HCT116 (cell line): ENCODE measurements at regions not wholly inside any gene's neighbourhood (a gene's known extent, or its start where the extent isn't known, plus 50 kb on each side); places are given as distances from the start of the nearest gene placed in this dataset.

Source experiments
- ATAC-seq: fragments of 200-7000 bp; cut with Tn5 transposase; 2 replicates; pipeline ENCODE4 v1.9.1; 2020; ENCODE audit warnings: mild to moderate bottlenecking, moderate library complexity
- BruUV-seq: library from RNA; stranded (reverse); fragments of 400-500 nt; replicated peaks from 2 replicates; lab custom pipeline; 2021; lab: Mats Ljungman, UMichigan
- CTCF ChIA-PET: fragments of 300-600 bp; sonication (Branson Sonifier 250); formaldehyde crosslinking; loops from one replicate; lab custom pipeline; 2021; ENCODE audit warnings: antibody characterized with exemption; lab: Charles Lee
- POLR2A ChIA-PET: fragments of 300-600, 350-600 bp; sonication (Branson Sonifier 250); formaldehyde crosslinking; loops from one replicate; lab custom pipeline; 2021; ENCODE audit warnings: antibody characterized with exemption; lab: Charles Lee
- RAD21 ChIA-PET, 2 experiments: fragments of 300-600 bp; sonication (Branson Sonifier 250); formaldehyde crosslinking; loops; one replicate each; lab custom pipeline; 2023; ENCODE audit warnings: low total read pairs in 2 of 2; ENCODE audit not compliant: uncharacterized antibody in 2 of 2, unreplicated experiment in 2 of 2, low non-redundant PET in 1 of 2; lab: Charles Lee
- DNase-seq: peaks from one replicate; pipeline ENCODE4 v3.0.0-alpha.2; 2010; ENCODE audit warnings: low read depth, low spot score
- H2AFZ ChIP-seq: fragments of 200-600 bp; shearing (Covaris generic), sonication (generic); 2 replicates; pipeline ENCODE4 v1.6.1; 2017; ENCODE audit warnings: low read depth, mixed run types, mixed read lengths, antibody characterized with exemption, low read length; ENCODE audit not compliant: poor library complexity, severe bottlenecking
- H3K27ac ChIP-seq: 2 replicates; pipeline ENCODE4 v1.5.1; 2012; ENCODE audit warnings: low read depth, low read length
- H3K27me3 ChIP-seq: fragments of 200-600 bp; sonication (generic); 2 replicates; pipeline ENCODE4 v1.6.1; 2016; ENCODE audit warnings: mixed run types, low read length, mixed read lengths; ENCODE audit not compliant: insufficient read depth
- H3K36me3 ChIP-seq, 2 experiments: fragments of 200-500 bp in 1 of 2; fragments of 200-600 bp in 1 of 2; sonication (Bioruptor generic) in 1 of 2; sonication (generic) in 1 of 2; 2 replicates each; pipeline versions ENCODE4 v1.5.1 to v1.6.1; 2014 to 2016; ENCODE audit warnings: low read length in 2 of 2, inconsistent platforms in 1 of 2, mixed read lengths in 1 of 2, mixed run types in 1 of 2; ENCODE audit not compliant: insufficient read depth in 2 of 2, control insufficient read depth in 1 of 2
- H3K4me1 ChIP-seq, 2 experiments: fragments of 200-600 bp in 1 of 2; sonication (generic) in 1 of 2; 2 replicates each; pipeline versions ENCODE4 v1.5.1 to v1.6.1; 2012 to 2017; ENCODE audit warnings: low read length in 2 of 2, inconsistent platforms in 1 of 2, mild to moderate bottlenecking in 1 of 2, mixed read lengths in 1 of 2, mixed run types in 1 of 2, moderate library complexity in 1 of 2; ENCODE audit not compliant: insufficient read depth in 2 of 2, control insufficient read depth in 1 of 2
- H3K4me2 ChIP-seq: fragments of 200-600 bp; sonication (generic); 2 replicates; pipeline ENCODE4 v1.6.1; 2017; ENCODE audit warnings: mixed run types, low read length, mixed read lengths
- H3K4me3 ChIP-seq, 2 experiments: fragments of 200-600 bp in 1 of 2; sonication (generic) in 1 of 2; replicated peaks in 1 of 2; 2 replicates each; pipeline ENCODE4 v1.5.1; 2011 to 2016; ENCODE audit warnings: low read length in 2 of 2, control low read depth in 1 of 2, low read depth in 1 of 2, mild to moderate bottlenecking in 1 of 2, mixed read lengths in 1 of 2, mixed run types in 1 of 2
- H3K79me2 ChIP-seq: fragments of 200-600 bp; sonication (generic); 2 replicates; pipeline ENCODE4 v1.6.1; 2017; ENCODE audit warnings: mild to moderate bottlenecking, mixed run types, low read length, moderate library complexity, mixed read lengths; ENCODE audit not compliant: insufficient read depth
- H3K9ac ChIP-seq: fragments of 200-600 bp; sonication (generic); 2 replicates; pipeline ENCODE4 v1.6.1; 2016; ENCODE audit warnings: low read length, mixed read lengths
- H3K9me2 ChIP-seq: fragments of 200-600 bp; sonication (generic), shearing (Covaris generic); 2 replicates; pipeline ENCODE4 v1.6.1; 2017; ENCODE audit warnings: mixed run types, mild to moderate bottlenecking, moderate library complexity; ENCODE audit not compliant: insufficient read depth
- H3K9me3 ChIP-seq, 2 experiments: fragments of 200-500 bp in 1 of 2; fragments of 200-600 bp in 1 of 2; sonication (Bioruptor generic) in 1 of 2; sonication (generic) in 1 of 2; 2 replicates each; pipeline ENCODE4 v1.6.1; 2014 to 2017; ENCODE audit warnings: low read length in 2 of 2, mixed read lengths in 2 of 2, inconsistent platforms in 1 of 2, low read depth in 1 of 2, mild to moderate bottlenecking in 1 of 2, mixed run types in 1 of 2, moderate library complexity in 1 of 2; ENCODE audit not compliant: control insufficient read depth in 1 of 2, insufficient read depth in 1 of 2
- H4K20me1 ChIP-seq: fragments of 200-600 bp; sonication (generic), shearing (Covaris generic); 2 replicates; pipeline ENCODE4 v1.6.1; 2017; ENCODE audit warnings: mixed run types, mild to moderate bottlenecking, moderate library complexity; ENCODE audit not compliant: insufficient read depth
- CBX3 ChIP-seq: IDR thresholded peaks from 2 replicates; pipeline ENCODE4 v1.6.1; 2012; ENCODE audit warnings: low read depth
- CEBPB ChIP-seq: IDR thresholded peaks from 2 replicates; pipeline ENCODE4 v1.6.1; 2012; ENCODE audit warnings: low read depth
- EGR1 ChIP-seq: IDR thresholded peaks from 2 replicates; pipeline ENCODE4 v1.6.1; 2012; ENCODE audit warnings: low read depth
- ELF1 ChIP-seq: IDR thresholded peaks from 2 replicates; pipeline ENCODE4 v1.6.1; 2012; ENCODE audit warnings: low read depth, borderline replicate concordance
- EZH2 ChIP-seq: fragments of 200-600 bp; sonication (generic); IDR thresholded peaks from 2 replicates; pipeline ENCODE4 v1.6.1; 2017; ENCODE audit warnings: antibody characterized with exemption, mixed run types
- EZH2phosphoT487 ChIP-seq: fragments of 200-600 bp; IDR thresholded peaks from 2 replicates; pipeline ENCODE4 v1.6.1; 2018; ENCODE audit warnings: antibody characterized with exemption, borderline replicate concordance
- FOSL1 ChIP-seq: IDR thresholded peaks from 2 replicates; pipeline ENCODE4 v1.6.1; 2012; ENCODE audit warnings: low read depth
- POLR2AphosphoS5 ChIP-seq: IDR thresholded peaks from 2 replicates; pipeline ENCODE4 v1.6.1; 2011; ENCODE audit warnings: mild to moderate bottlenecking, low read depth, low read length, moderate library complexity
- RAD21 ChIP-seq: IDR thresholded peaks from 2 replicates; pipeline ENCODE4 v1.6.1; 2012; ENCODE audit warnings: low read depth, mild to moderate bottlenecking
- SIN3A ChIP-seq: IDR thresholded peaks from 2 replicates; pipeline ENCODE4 v1.6.1; 2012; ENCODE audit warnings: low read depth
- SP1 ChIP-seq: IDR thresholded peaks from 2 replicates; pipeline ENCODE4 v1.6.1; 2012; ENCODE audit warnings: low read depth
- SRF ChIP-seq: IDR thresholded peaks from 2 replicates; pipeline ENCODE4 v1.6.1; 2012; ENCODE audit warnings: low read depth
- TCF7L2 ChIP-seq: IDR thresholded peaks from 2 replicates; pipeline ENCODE4 v1.7.0; 2011; ENCODE audit warnings: borderline replicate concordance, inconsistent platforms; ENCODE audit not compliant: insufficient read depth, insufficient read length; ENCODE audit errors: extremely low read depth
- YY1 ChIP-seq: IDR thresholded peaks from 2 replicates; pipeline ENCODE4 v1.6.1; 2011; ENCODE audit warnings: low read length, low read depth, moderate library complexity, mild to moderate bottlenecking; ENCODE audit not compliant: insufficient replicate concordance; ENCODE audit errors: extremely low read depth
- ZFX ChIP-seq: fragments of 450-650 bp; IDR thresholded peaks from 2 replicates; pipeline ENCODE4 v1.6.1; 2017
- ZNF274 ChIP-seq: fragments of 200-500 bp; sonication (Bioruptor generic); IDR thresholded peaks from 2 replicates; pipeline ENCODE4 v1.6.1; 2014; ENCODE audit warnings: mild to moderate bottlenecking, low read depth, low read length, inconsistent platforms
- intact Hi-C: fragments of 100-400 bp; cut with micrococcal nuclease; formaldehyde crosslinking; loops from 2 replicates; pipeline ENCODE4 v1.10.0; 2022
- TF ChIP-seq, protein P1 (sequence below): IDR thresholded peaks from 2 replicates; pipeline ENCODE4 v1.6.1; 2011; ENCODE audit warnings: mild to moderate bottlenecking, low read length, moderate library complexity; ENCODE audit not compliant: insufficient replicate concordance; ENCODE audit errors: extremely low read depth
- TF ChIP-seq, protein P2 (sequence below): IDR thresholded peaks from 2 replicates; pipeline ENCODE4 v1.6.1; 2012; ENCODE audit warnings: low read depth
- TF ChIP-seq, protein P3 (sequence below): IDR thresholded peaks from 2 replicates; pipeline ENCODE4 v1.6.1; 2012

DNA sequence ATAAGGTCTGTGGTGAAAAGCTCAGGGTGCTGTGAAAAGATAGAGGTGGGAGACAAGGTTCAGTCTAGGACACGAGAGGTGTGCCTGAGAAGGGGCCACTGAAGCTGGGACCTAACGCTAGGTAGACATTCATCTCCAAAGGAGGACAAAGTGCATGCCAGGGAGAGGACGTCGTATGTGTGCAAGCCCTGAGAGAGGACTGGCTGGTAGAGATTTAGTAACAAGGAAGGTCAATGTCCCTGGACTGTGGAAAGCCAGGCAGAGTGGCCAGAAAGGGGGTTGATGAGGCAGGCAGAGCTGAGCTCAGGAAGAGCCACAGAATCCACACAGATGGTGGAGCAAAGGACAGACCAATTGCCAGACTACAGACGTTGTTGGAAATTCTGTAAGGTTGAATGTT, 817.6 kb downstream of the CCSER2 start:
- no peak for DNase-seq
- Histone ChIP-seq H3K9ac (no peak overlapping the region), H2AFZ (no peak overlapping the region), H3K9me2 (no peaks in the 10 kb centered on the region), H4K20me1 (no peaks in the 10 kb centered on the region), H3K9me3 (no peaks in the 10 kb centered on the region), H3K27ac (no peak overlapping the region), H3K4me1 (no peaks in the 10 kb centered on the region), H3K27me3 (peaks cover 17% of the 10 kb centered on the region), H3K36me3 (no peaks in the 10 kb centered on the region), H3K4me3 (no peak overlapping the region), H3K79me2 (no peaks in the 10 kb centered on the region), H3K4me2 (no peak overlapping the region)
- BruUV-seq = no TSS peak
- POLR2A ChIA-PET = no interaction called here
- RAD21 ChIA-PET = no interaction called here
- ATAC-seq = no peak
- intact Hi-C loops = no loop called here
- CTCF ChIA-PET = no interaction called here
- TF ChIP-seq FOSL1 (no peak), POLR2AphosphoS5 (no peak), RAD21 (no peak), SIN3A (no peak), ZNF274 (no peak), SP1 (no peak), CEBPB (no peak), TCF7L2 (no peak), EGR1 (no peak), EZH2phosphoT487 (no peak), ELF1 (no peak), CBX3 (no peak), SRF (no peak), YY1 (no peak), EZH2 (no peak), ZFX (no peak)
- TF ChIP-seq, protein P1, sequence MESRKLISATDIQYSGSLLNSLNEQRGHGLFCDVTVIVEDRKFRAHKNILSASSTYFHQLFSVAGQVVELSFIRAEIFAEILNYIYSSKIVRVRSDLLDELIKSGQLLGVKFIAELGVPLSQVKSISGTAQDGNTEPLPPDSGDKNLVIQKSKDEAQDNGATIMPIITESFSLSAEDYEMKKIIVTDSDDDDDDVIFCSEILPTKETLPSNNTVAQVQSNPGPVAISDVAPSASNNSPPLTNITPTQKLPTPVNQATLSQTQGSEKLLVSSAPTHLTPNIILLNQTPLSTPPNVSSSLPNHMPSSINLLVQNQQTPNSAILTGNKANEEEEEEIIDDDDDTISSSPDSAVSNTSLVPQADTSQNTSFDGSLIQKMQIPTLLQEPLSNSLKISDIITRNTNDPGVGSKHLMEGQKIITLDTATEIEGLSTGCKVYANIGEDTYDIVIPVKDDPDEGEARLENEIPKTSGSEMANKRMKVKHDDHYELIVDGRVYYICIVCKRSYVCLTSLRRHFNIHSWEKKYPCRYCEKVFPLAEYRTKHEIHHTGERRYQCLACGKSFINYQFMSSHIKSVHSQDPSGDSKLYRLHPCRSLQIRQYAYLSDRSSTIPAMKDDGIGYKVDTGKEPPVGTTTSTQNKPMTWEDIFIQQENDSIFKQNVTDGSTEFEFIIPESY = no peak
- TF ChIP-seq, protein P2, sequence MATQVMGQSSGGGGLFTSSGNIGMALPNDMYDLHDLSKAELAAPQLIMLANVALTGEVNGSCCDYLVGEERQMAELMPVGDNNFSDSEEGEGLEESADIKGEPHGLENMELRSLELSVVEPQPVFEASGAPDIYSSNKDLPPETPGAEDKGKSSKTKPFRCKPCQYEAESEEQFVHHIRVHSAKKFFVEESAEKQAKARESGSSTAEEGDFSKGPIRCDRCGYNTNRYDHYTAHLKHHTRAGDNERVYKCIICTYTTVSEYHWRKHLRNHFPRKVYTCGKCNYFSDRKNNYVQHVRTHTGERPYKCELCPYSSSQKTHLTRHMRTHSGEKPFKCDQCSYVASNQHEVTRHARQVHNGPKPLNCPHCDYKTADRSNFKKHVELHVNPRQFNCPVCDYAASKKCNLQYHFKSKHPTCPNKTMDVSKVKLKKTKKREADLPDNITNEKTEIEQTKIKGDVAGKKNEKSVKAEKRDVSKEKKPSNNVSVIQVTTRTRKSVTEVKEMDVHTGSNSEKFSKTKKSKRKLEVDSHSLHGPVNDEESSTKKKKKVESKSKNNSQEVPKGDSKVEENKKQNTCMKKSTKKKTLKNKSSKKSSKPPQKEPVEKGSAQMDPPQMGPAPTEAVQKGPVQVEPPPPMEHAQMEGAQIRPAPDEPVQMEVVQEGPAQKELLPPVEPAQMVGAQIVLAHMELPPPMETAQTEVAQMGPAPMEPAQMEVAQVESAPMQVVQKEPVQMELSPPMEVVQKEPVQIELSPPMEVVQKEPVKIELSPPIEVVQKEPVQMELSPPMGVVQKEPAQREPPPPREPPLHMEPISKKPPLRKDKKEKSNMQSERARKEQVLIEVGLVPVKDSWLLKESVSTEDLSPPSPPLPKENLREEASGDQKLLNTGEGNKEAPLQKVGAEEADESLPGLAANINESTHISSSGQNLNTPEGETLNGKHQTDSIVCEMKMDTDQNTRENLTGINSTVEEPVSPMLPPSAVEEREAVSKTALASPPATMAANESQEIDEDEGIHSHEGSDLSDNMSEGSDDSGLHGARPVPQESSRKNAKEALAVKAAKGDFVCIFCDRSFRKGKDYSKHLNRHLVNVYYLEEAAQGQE = no peak
- TF ChIP-seq, protein P3, sequence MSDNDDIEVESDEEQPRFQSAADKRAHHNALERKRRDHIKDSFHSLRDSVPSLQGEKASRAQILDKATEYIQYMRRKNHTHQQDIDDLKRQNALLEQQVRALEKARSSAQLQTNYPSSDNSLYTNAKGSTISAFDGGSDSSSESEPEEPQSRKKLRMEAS = no peak
